Loucy (cell line): ENCODE measurements at regions not wholly inside any gene's neighbourhood (a gene's known extent, or its start where the extent isn't known, plus 50 kb on each side); places are given as distances from the start of the nearest gene placed in this dataset.

ENCODE experiments used
- H2AFZ ChIP-seq: fragments of 200-600 bp; sonication (generic); 2 replicates; pipeline ENCODE4 v1.6.0; 2016; ENCODE audit warnings: antibody characterized with exemption, mild to moderate bottlenecking, low read length, moderate library complexity
- H3F3A ChIP-seq: fragments of 200-600 bp; 2 replicates; pipeline ENCODE4 v1.6.0; 2016; ENCODE audit warnings: antibody characterized with exemption, low read depth, mild to moderate bottlenecking
- H3K27me3 ChIP-seq: fragments of 200-600 bp; sonication (generic); 2 replicates; pipeline ENCODE4 v1.6.1; 2014; ENCODE audit warnings: low read length, mild to moderate bottlenecking; ENCODE audit not compliant: insufficient read depth, poor library complexity, severe bottlenecking
- H3K36me3 ChIP-seq: fragments of 200-600 bp; sonication (generic); 2 replicates; pipeline ENCODE4 v1.6.1; 2016; ENCODE audit warnings: low read length; ENCODE audit not compliant: insufficient read depth
- H3K4me1 ChIP-seq: fragments of 200-600 bp; sonication (generic); 2 replicates; pipeline ENCODE4 v1.5.1; 2014; ENCODE audit warnings: low read length, mild to moderate bottlenecking; ENCODE audit not compliant: insufficient read depth, poor library complexity, severe bottlenecking
- H3K4me2 ChIP-seq: fragments of 200-600 bp; sonication (generic); 2 replicates; pipeline ENCODE4 v1.6.0; 2014; ENCODE audit warnings: antibody characterized with exemption, low read length, low read depth, mild to moderate bottlenecking; ENCODE audit not compliant: poor library complexity, severe bottlenecking
- H3K4me3 ChIP-seq: fragments of 200-600 bp; sonication (generic); 2 replicates; pipeline ENCODE4 v1.5.1; 2014; ENCODE audit warnings: low read length, mild to moderate bottlenecking, mixed read lengths; ENCODE audit not compliant: poor library complexity, severe bottlenecking
- H3K79me2 ChIP-seq: fragments of 200-600 bp; sonication (generic); 2 replicates; pipeline ENCODE4 v1.6.1; 2014; ENCODE audit warnings: low read length; ENCODE audit not compliant: insufficient read depth
- H3K9ac ChIP-seq: fragments of 200-600 bp; sonication (generic); 2 replicates; pipeline ENCODE4 v1.6.0; 2014; ENCODE audit warnings: mild to moderate bottlenecking, low read depth, low read length, moderate library complexity; ENCODE audit not compliant: poor library complexity, severe bottlenecking
- H3K9me2 ChIP-seq: fragments of 200-600 bp; sonication (generic); replicated peaks from 2 replicates; pipeline ENCODE4 v1.6.1; 2016; ENCODE audit warnings: low read depth, low read length, mixed read lengths
- H3K9me3 ChIP-seq: fragments of 200-600 bp; sonication (generic); 2 replicates; pipeline ENCODE4 v1.6.1; 2014; ENCODE audit warnings: mild to moderate bottlenecking, antibody characterized with exemption, low read length, low read depth; ENCODE audit not compliant: insufficient read depth
- H4K20me1 ChIP-seq: fragments of 200-600 bp; sonication (generic); 2 replicates; pipeline ENCODE4 v1.6.0; 2014; ENCODE audit warnings: antibody characterized with exemption, low read length, mild to moderate bottlenecking; ENCODE audit not compliant: insufficient read depth, poor library complexity, severe bottlenecking
- EZH2phosphoT487 ChIP-seq: fragments of 200-600 bp; IDR thresholded peaks from 2 replicates; pipeline ENCODE4 v1.6.1; 2018; ENCODE audit warnings: antibody characterized with exemption, mild to moderate bottlenecking, moderate library complexity, borderline replicate concordance
- TF ChIP-seq, protein P1 (sequence below): fragments of 200-600 bp; sonication (generic); conservative IDR thresholded peaks from 2 replicates; pipeline ENCODE4 v1.5.1; 2014; ENCODE audit warnings: mild to moderate bottlenecking, antibody characterized with exemption, low read length

DNA sequence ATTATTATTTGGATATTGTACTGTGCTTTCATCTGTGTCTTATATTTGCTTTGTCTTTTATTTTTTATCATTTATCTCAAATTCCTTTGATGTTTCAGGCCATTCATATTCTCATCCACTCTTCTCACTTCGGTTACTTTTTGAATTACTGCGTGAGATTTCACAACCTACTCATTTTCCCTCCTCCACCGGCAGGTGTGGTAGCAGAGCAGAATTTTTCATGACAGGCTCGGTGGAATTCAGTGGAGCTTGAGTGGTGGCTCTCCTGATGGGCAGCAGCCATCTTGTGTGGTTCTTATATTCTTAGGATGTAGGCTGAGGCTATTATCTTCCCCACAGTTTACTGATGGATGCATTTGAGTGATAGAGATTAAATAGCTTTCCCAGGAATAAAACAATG lies 92.3 kb upstream of the IVNS1ABP start:
- Histone ChIP-seq H3K4me2 (no peak overlapping the region), H4K20me1 (no peaks in the 10 kb centered on the region), H2AFZ (no peak overlapping the region), H3K27me3 (no peaks in the 10 kb centered on the region), H3K79me2 (no peaks in the 10 kb centered on the region), H3K9ac (no peak overlapping the region), H3K9me3 (no peaks in the 10 kb centered on the region), H3K4me1 (peaks cover 4% of the 10 kb centered on the region), H3F3A (no peaks in the 10 kb centered on the region), H3K36me3 (no peaks in the 10 kb centered on the region), H3K9me2 (no peaks in the 10 kb centered on the region), H3K4me3 (no peak overlapping the region)
- TF ChIP-seq, protein P1, sequence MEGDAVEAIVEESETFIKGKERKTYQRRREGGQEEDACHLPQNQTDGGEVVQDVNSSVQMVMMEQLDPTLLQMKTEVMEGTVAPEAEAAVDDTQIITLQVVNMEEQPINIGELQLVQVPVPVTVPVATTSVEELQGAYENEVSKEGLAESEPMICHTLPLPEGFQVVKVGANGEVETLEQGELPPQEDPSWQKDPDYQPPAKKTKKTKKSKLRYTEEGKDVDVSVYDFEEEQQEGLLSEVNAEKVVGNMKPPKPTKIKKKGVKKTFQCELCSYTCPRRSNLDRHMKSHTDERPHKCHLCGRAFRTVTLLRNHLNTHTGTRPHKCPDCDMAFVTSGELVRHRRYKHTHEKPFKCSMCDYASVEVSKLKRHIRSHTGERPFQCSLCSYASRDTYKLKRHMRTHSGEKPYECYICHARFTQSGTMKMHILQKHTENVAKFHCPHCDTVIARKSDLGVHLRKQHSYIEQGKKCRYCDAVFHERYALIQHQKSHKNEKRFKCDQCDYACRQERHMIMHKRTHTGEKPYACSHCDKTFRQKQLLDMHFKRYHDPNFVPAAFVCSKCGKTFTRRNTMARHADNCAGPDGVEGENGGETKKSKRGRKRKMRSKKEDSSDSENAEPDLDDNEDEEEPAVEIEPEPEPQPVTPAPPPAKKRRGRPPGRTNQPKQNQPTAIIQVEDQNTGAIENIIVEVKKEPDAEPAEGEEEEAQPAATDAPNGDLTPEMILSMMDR: no peak
- no peak for TF ChIP-seq EZH2phosphoT487

DNA sequence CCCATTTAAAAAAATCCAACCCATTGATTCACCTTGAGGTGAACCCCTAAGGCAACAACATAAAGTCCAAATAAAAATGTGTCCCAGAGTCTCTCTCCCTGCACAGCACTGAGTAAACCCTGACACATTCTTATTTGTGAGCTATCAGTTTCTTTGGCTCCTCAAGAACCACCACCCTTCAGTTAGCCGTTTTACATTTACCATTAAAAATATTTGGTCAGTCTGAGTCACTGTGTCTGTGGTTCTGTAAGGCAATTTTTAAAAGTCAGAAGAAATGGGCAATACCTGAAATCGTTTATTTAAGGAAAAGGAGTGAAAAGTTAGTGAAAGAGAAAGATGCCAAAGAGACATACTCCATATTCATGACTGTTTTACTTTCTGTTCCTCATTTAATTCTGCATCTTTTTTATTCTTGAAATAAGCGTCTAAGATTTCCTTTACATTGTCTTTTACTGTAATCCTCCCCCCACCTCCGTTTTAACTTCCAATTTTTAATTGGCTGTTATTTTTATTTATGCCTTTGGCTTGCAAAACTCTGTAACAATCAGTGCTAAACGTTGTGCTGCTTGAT lies 91.7 kb upstream of the IVNS1ABP start:
- no peaks in the 10 kb centered on the region for H3K9me3 ChIP-seq
- H3K27me3 ChIP-seq: no peaks in the 10 kb centered on the region

DNA sequence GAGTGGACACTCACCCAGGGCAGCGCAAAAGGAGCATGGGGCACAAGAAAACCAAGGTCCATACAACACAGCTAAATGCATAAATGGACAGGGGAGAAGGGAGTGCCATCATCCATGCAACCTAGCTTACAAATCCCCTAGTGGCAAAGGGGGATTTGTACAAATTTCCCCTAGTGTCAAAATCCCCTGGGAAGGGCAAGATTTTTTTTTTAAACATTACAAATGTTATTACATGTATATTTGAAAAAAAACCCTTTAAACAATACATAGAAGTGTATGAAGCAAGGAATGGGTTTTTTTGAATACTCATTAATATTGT lies 89.6 kb upstream of the IVNS1ABP start:
- no peak overlapping the region for H3K4me2 ChIP-seq
- TF ChIP-seq, protein P1: no peak
- no peak for TF ChIP-seq EZH2phosphoT487
- H3K4me3 ChIP-seq: no peak overlapping the region
- peaks cover 6% of the 10 kb centered on the region for H3K4me1 ChIP-seq
- H4K20me1 ChIP-seq: no peaks in the 10 kb centered on the region
- no peaks in the 10 kb centered on the region for H3K36me3 ChIP-seq
- no peaks in the 10 kb centered on the region for H3F3A ChIP-seq
- H3K27me3 ChIP-seq: no peaks in the 10 kb centered on the region
- no peak overlapping the region for H2AFZ ChIP-seq
- H3K9me2 ChIP-seq: no peaks in the 10 kb centered on the region
- H3K9ac ChIP-seq: no peak overlapping the region
- no peaks in the 10 kb centered on the region for H3K9me3 ChIP-seq
- no peaks in the 10 kb centered on the region for H3K79me2 ChIP-seq

More for the DNA sequence above, 91.7 kb upstream of the IVNS1ABP start:
- H4K20me1 ChIP-seq: no peaks in the 10 kb centered on the region
- no peak overlapping the region for H2AFZ ChIP-seq
- H3K9me2 ChIP-seq: no peaks in the 10 kb centered on the region
- no peaks in the 10 kb centered on the region for H3K36me3 ChIP-seq
- no peaks in the 10 kb centered on the region for H3F3A ChIP-seq
- H3K9ac ChIP-seq: no peak overlapping the region
- no peak overlapping the region for H3K4me3 ChIP-seq
- TF ChIP-seq EZH2phosphoT487: no peak
- TF ChIP-seq, protein P1: no peak
- H3K79me2 ChIP-seq: no peaks in the 10 kb centered on the region
- peaks cover 6% of the 10 kb centered on the region for H3K4me1 ChIP-seq
- H3K4me2 ChIP-seq: no peak overlapping the region
